Amygdala (tissue), 56 donors: ENCODE measurements at regions not wholly inside any gene's neighbourhood (a gene's known extent, or its start where the extent isn't known, plus 50 kb on each side); places are given as distances from the start of the nearest gene placed in this dataset.
"Not testable (repeated sequence)": the region's sequence is repeated elsewhere in the genome, so short reads cannot be mapped to it uniquely, and the experiment has no call there.

Source experiments
- DNase-seq, 56 donors: peaks; one replicate each; lab custom pipeline; 2025; lab: John Stamatoyannopoulos, UW

DNA sequence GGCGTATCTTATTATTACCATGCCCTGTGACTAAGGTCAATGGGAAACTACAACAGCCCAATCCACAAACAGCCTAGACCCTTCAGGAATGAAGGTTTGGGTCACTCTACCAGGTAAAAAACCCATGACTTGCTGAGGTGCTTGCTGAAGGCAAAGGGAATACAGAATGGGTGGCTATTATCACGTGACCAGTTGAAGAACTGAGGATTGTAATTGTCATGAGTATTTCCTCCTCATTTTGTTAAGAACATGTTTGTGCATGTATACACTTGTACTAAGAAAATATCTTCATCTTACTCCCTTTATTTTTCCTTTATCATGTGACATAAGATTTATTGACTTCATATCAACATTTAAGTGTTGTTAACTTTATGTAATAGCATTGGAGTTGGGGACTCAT is 729.2 kb upstream of the SEMA6D start:
- DNase-seq = not testable (repeated sequence)

- no peak for DNase-seq
Measured at GRCh38 chr15:46996359-46996758, 720.9 kb upstream of the SEMA6D start.

- no peak for DNase-seq
Measured at GRCh38 chr15:46997501-46997900, 719.8 kb upstream of the SEMA6D start.

DNA sequence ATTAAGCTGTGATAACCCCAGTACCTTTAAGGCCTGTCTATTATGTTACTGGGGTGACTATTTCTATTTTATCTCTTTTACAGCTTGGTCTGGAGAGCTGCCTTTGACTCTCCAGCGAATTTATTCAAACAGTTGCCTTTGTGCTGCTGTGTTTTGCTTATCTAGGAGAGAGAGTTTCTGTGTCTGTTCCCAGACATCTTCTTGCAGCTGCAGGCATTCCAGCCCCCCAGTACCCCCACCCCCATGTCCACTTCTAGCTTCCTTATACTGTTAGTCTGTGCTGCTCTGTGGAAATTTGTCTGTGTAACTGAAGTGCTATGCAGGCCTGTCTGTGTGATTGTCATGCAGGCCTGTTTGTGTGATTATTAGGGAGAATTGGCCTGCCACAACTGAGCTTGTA is 713.7 kb upstream of the SEMA6D start:
- no peak for DNase-seq

GRCh38 chr15:47013446-47013845 is 703.9 kb upstream of the SEMA6D start:
- DNase-seq = no peak

- no peak for DNase-seq
Measured at GRCh38 chr15:47027322-47027946, 689.9 kb upstream of the SEMA6D start.

DNA sequence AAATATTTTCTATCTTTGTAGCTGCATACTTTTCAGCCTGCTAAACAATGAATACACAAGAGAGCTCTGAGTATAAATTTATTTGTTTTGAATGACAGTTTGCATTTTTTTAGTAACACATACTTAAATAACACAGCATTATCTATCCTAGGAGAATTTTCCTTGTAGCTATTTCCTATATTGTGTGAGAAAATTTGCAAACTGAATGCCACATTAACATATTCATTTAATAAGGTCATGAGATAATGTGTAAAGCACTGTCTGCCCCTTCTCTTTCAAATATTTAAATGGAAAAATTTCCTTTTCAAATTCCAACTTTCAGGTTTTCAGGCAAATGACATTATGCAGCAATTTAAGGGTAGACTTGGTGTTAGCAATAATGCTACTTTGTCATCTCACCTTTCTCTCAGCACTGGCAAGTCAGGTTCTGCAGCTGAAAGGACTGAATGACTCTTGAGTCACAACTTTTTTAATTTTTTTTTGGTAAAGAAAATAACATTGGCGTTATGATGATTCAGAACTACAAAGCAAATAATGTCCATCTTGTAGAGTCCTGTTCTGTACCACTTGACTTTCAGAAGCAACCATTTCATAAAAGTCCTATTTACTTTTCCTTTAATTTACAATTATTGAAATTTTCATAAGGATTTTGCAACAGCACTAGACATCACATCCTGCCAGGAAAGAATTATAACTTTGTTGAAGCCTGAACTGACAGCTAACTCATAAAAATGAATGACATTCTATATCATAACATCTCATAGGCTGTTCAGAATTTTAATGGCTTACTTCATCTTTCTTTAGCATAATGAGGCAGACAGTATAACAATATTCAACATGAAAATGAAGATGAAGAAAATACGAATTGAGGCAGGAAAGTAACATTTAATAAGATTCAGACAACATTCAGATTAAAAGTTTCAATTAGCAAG is 681.6 kb upstream of the SEMA6D start:
- no peak for DNase-seq

DNA sequence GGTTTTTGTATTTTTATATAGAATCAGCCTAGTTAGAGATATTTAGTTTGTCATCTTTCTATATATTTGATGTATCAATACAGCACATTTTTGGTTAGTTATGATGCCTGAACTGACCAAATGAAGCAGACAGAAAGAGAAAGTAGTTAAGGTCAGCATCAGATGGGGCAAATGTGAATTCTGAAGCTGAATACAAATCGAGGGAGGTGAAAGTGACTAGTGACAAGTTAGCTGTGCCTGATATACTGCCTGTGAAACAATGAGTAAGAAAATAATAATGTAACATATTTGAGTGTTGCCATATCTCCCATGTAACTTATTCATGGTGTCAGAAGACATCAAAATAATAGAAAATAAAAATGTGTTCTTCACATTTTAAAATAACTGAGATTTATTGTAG is 680.3 kb upstream of the SEMA6D start:
- no peak for DNase-seq

DNA sequence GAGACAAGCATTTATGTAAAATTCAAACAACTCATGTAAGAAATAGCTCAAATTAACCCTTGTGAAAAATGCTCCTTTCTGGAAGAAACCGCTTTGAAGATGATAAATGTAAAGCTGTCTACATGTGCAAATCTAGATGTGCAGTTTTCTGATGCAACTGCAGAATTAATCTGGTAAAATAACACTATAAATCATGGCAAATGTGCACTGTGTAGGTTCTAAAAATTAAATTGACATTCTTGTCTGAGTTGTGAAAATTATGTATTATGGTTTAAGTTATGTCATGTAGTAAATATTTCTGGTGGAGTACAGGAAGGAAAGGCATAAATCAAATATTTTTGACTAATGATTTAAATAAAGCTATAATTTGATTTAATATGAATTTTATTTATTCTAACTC is 678.1 kb upstream of the SEMA6D start:
- no peak for DNase-seq

DNA sequence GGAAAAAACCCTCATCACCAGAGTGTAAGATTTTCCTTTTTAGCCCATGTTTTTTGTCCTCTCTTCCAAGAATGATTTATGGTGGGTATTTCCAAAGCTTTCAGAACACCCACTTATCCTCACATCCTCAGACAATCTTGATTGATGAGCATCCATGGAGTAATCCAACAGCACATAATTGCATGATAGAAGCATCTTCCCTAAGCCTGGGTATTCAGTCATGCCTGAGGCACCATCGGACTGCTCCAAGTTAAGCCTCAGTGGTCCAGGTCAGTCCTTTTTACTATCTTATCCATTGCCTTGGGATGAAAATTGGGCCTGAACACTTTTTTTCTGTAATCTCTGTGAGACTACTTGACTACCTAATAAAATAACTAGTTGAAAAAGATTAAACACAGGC is 676.0 kb upstream of the SEMA6D start:
- no peak for DNase-seq

GRCh38 chr15:47047981-47048380 is 669.3 kb upstream of the SEMA6D start:
- DNase-seq = not testable (repeated sequence)

- no peak for DNase-seq
Measured at GRCh38 chr15:47066392-47066791, 650.9 kb upstream of the SEMA6D start.

GRCh38 chr15:47077846-47078245 is 639.5 kb upstream of the SEMA6D start:
- DNase-seq = not testable (repeated sequence)

- DNase-seq = no peak
Measured at GRCh38 chr15:47095833-47096232, 621.5 kb upstream of the SEMA6D start.

- DNase-seq = not testable (repeated sequence)
Measured at GRCh38 chr15:47098526-47098925, 618.8 kb upstream of the SEMA6D start.

DNA sequence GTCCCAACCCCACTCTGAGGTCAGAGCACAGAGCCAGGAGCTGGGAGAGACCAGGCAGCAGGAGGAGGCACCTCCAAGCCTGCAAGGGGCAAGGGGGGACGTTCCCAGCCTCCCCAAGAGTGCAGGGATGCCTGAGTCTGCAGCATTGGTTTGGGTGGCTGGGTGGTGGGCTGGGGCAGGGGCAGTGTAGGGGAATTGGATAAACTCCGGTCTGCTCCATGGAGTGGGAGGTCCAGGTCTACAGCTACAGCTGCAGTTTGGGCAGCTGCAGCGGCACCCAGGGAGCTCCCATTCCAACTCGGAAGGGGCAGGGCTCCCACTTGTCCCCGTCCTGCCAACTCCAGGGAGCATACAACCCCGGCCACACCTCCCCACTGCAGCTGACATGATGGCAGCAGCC is 617.5 kb upstream of the SEMA6D start:
- DNase-seq = not testable (repeated sequence)

DNA sequence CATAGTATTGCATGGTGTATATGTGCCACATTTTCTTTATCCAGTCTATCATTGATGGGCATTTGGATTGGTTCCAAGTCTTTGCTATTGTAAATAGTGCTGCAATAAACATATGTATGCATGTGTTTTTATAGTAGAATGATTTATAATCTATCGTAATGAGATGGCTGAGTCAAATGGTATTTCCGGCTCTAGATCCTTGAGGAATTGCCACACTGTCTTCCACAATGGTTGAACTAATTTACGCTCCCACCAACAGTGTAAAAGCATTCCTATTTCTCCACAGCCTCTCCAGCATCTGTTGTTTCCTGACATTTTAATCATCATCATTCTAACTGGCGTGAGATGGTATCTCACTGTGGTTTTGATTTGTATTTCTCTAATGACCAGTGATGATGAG is 608.5 kb upstream of the SEMA6D start:
- DNase-seq = not testable (repeated sequence)

GRCh38 chr15:47116698-47117097 is 600.6 kb upstream of the SEMA6D start:
- DNase-seq = no peak

DNA sequence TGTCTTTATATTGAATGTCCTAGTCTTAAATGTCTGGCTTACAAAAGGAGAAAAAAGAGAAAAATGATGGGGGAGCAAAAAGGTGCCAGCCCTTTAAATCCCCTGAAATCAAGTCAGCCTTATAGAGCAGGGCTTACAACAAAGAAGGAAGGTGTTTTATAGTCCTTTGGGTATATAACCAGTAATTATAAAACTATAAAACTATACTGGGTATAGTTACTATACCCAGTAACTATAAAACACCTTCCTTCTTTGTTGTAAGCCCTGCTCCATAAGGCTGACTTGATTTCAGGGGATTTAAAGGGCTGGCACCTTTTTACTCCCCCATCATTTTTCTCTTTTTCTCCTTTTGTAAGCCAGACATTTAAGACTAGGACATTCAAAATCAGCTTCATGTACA is 598.0 kb upstream of the SEMA6D start:
- DNase-seq = no peak

GRCh38 chr15:47124430-47125102 is 592.7 kb upstream of the SEMA6D start:
- DNase-seq = no peak

- no peak for DNase-seq
Measured at GRCh38 chr15:47129033-47129432, 588.3 kb upstream of the SEMA6D start.
